GM19467 (cell line): ENCODE measurements at regions not wholly inside any gene's neighbourhood (a gene's known extent, or its start where the extent isn't known, plus 50 kb on each side); places are given as distances from the start of the nearest gene placed in this dataset.
A peak's percentile ranks its signal among the peaks of the same experiment; 100 is the strongest.

Experiments
- ATAC-seq: cut with Tn5 transposase; IDR thresholded peaks from one replicate; pipeline ENCODE4 v1.9.1; 2021; ENCODE audit warnings: mild to moderate bottlenecking, moderate library complexity; ENCODE audit not compliant: unreplicated experiment

DNA sequence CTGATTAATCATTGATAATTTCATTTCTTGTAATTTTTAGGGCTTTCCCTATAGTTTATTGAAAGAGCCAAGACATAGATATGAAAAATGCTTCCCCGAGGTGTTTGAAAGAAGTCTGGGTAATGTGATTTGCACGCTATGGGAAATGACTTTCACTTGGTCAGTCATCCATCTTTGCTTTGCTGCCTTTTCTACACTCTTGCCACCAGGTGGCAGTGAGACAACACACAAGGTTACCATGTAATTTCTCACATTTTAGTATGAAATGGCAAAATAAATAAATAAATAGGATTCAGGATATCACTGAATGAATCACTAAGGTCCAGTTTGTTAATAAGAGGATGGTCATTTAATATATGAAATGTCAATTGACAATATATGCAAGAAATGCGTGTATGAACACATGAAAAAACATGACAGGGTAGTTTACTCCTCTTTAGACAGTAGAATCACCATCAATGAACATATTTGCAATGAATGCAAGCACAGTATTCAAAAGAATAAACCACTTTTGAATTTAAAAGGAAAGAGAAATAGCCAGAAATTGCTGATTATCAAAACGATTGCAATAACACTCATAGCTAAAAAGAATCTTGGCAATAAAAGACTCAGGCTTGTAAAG is 52.2 kb upstream of the KCNH7 start:
- peak; percentile 96 for ATAC-seq

GRCh38 chr2:162888652-162889051 is 50.1 kb upstream of the KCNH7 start:
- ATAC-seq, result no peak
